HepG2 (cell line): ENCODE measurements at regions not wholly inside any gene's neighbourhood (a gene's known extent, or its start where the extent isn't known, plus 50 kb on each side); places are given as distances from the start of the nearest gene placed in this dataset.

ENCODE experiments used
- ATAC-seq: fragments of 200-7000 bp; cut with Tn5 transposase; 3 replicates; pipeline ENCODE4 v1.9.1; 2020; ENCODE audit warnings: mild to moderate bottlenecking, moderate library complexity
- BruUV-seq: library from RNA; stranded (reverse); fragments of 400-500 nt; replicated peaks from 2 replicates; lab custom pipeline; 2021; lab: Mats Ljungman, UMichigan
- CTCF ChIA-PET: fragments of 300-600 bp; formaldehyde crosslinking; extraction: SDS; loops from one replicate; lab custom pipeline; 2021; ENCODE audit warnings: low total read pairs, inconsistent platforms, low intra/inter-chr PET ratio; lab: Yijun Ruan, JAX
- POLR2A ChIA-PET: fragments of 350-600 bp; sonication (Branson Sonifier 250); formaldehyde crosslinking; loops from one replicate; lab custom pipeline; 2020; ENCODE audit warnings: antibody characterized with exemption, inconsistent platforms; lab: Yijun Ruan, JAX
- DNase-seq: peaks from one replicate; pipeline ENCODE4 v3.0.0-alpha.2; 2015; ENCODE audit warnings: low spot score
- FAIRE-seq: peaks from 3 replicates; lab custom pipeline; 2011; peaks lifted over from hg19 to GRCh38; lab: Jason Lieb, UNC
- H2AFZ ChIP-seq: one replicate; pipeline ENCODE4 v1.6.1; 2011; ENCODE audit warnings: low read length, inconsistent platforms
- H3K27ac ChIP-seq: fragments of 300-600 bp; 3 replicates; pipeline ENCODE4 v1.8.0; 2011; ENCODE audit warnings: mixed run types, mild to moderate bottlenecking, mixed read lengths, low read length, inconsistent platforms; ENCODE audit not compliant: insufficient read depth; ENCODE audit errors: extremely low read length
- H3K27me3 ChIP-seq, 2 experiments: fragments of 200-600 bp in 1 of 2; 2 replicates in 1 of 2; 3 replicates in 1 of 2; pipeline versions ENCODE4 v1.6.0 to v1.8.0; 2011; ENCODE audit warnings: low read length in 2 of 2, mild to moderate bottlenecking in 2 of 2, moderate library complexity in 2 of 2, inconsistent platforms in 1 of 2; ENCODE audit not compliant: insufficient read depth in 2 of 2, control insufficient read depth in 1 of 2
- H3K36me3 ChIP-seq, 2 experiments: fragments of 200-600 bp in 1 of 2; replicated peaks in 1 of 2; 2 replicates in 1 of 2; 3 replicates in 1 of 2; pipeline versions ENCODE4 v1.5.1 to v1.8.0; 2011; ENCODE audit warnings: low read length in 2 of 2, inconsistent platforms in 1 of 2; ENCODE audit not compliant: insufficient read depth in 2 of 2, control insufficient read depth in 1 of 2
- H3K4me1 ChIP-seq: 2 replicates; pipeline ENCODE4 v1.5.1; 2012; ENCODE audit warnings: low read length, inconsistent platforms; ENCODE audit not compliant: insufficient read depth
- H3K4me2 ChIP-seq: 2 replicates; pipeline ENCODE4 v1.6.0; 2011; ENCODE audit warnings: low read depth, low read length, inconsistent platforms
- H3K4me3 ChIP-seq, 3 experiments: fragments of 200-600 bp in 1 of 3; sonication (generic), shearing (Covaris generic) in 1 of 3; replicated peaks in 1 of 3; 2 replicates each; pipeline ENCODE4 v1.5.1; 2011 to 2016; ENCODE audit warnings: low read length in 3 of 3, inconsistent platforms in 2 of 3, low read depth in 2 of 3, mild to moderate bottlenecking in 2 of 3, control low read depth in 1 of 3, mixed read lengths in 1 of 3; ENCODE audit not compliant: insufficient read depth in 1 of 3
- H3K79me2 ChIP-seq: one replicate; pipeline ENCODE4 v1.6.1; 2011; ENCODE audit warnings: low read length, inconsistent platforms; ENCODE audit not compliant: insufficient read depth
- H3K9ac ChIP-seq: 2 replicates; pipeline ENCODE4 v1.6.0; 2011; ENCODE audit warnings: mild to moderate bottlenecking, low read depth, low read length, inconsistent platforms; ENCODE audit not compliant: insufficient read depth
- H3K9me3 ChIP-seq: 2 replicates; pipeline ENCODE4 v1.5.1; 2012; ENCODE audit warnings: mild to moderate bottlenecking, low read length
- H4K20me1 ChIP-seq: 2 replicates; pipeline ENCODE4 v1.6.0; 2011; ENCODE audit warnings: inconsistent platforms, mild to moderate bottlenecking, low read length, moderate library complexity; ENCODE audit not compliant: insufficient read depth
- AFF4 ChIP-seq: sonication (generic); formaldehyde crosslinking; IDR thresholded peaks from 2 replicates; pipeline ENCODE4 v1.4.0; 2020; ENCODE audit warnings: missing genetic modification reagents
- CBX1 ChIP-seq: IDR thresholded peaks from one replicate; pipeline ENCODE4 v1.6.1; 2016; ENCODE audit warnings: antibody characterized with exemption, low read depth
- CHD4 ChIP-seq: fragments of 200-600 bp; sonication (generic); IDR thresholded peaks from 2 replicates; pipeline ENCODE4 v1.7.0; 2017; ENCODE audit warnings: mild to moderate bottlenecking, low read length, borderline replicate concordance
- GABPA ChIP-seq, 2 experiments: IDR thresholded peaks; 2 replicates each; pipeline ENCODE4 v1.6.1; 2011 to 2016; ENCODE audit warnings: low read depth in 2 of 2, low read length in 1 of 2, missing biosample characterization in 1 of 2, missing genetic modification characterization in 1 of 2
- GZF1 ChIP-seq: sonication (generic); formaldehyde crosslinking; IDR thresholded peaks from 2 replicates; pipeline ENCODE4 v1.5.1; 2020; ENCODE audit warnings: mild to moderate bottlenecking, missing genetic modification reagents
- KLF13 ChIP-seq: sonication (generic); formaldehyde crosslinking; IDR thresholded peaks from 2 replicates; pipeline ENCODE4 v1.4.0; 2020; ENCODE audit warnings: mild to moderate bottlenecking, missing genetic modification reagents
- MIXL1 ChIP-seq: IDR thresholded peaks from 2 replicates; pipeline ENCODE4 v1.6.1; 2016
- MXD4 ChIP-seq: IDR thresholded peaks from 2 replicates; pipeline ENCODE4 v1.6.1; 2016; ENCODE audit warnings: mild to moderate bottlenecking, missing biosample characterization, missing genetic modification reagents
- SNAPC2 ChIP-seq: sonication (generic); formaldehyde crosslinking; IDR thresholded peaks from 2 replicates; pipeline ENCODE4 v1.8.1; 2022; ENCODE audit warnings: mild to moderate bottlenecking, missing genetic modification reagents
- TGIF2 ChIP-seq: IDR thresholded peaks from 2 replicates; pipeline ENCODE4 v1.6.1; 2016; ENCODE audit warnings: control low read depth, missing compliant biosample characterization
- ZBTB42 ChIP-seq: sonication (generic); formaldehyde crosslinking; IDR thresholded peaks from 2 replicates; pipeline ENCODE4 v1.5.0; 2020; ENCODE audit warnings: mild to moderate bottlenecking, missing genetic modification reagents
- ZNF260 ChIP-seq: sonication (generic); formaldehyde crosslinking; IDR thresholded peaks from 2 replicates; pipeline ENCODE4 v1.4.0; 2020; ENCODE audit warnings: missing genetic modification reagents, low read depth, mild to moderate bottlenecking, borderline replicate concordance
- ZNF292 ChIP-seq: sonication (generic); formaldehyde crosslinking; IDR thresholded peaks from 2 replicates; pipeline ENCODE4 v1.8.1; 2022; ENCODE audit warnings: mild to moderate bottlenecking, low read depth, missing genetic modification reagents, borderline replicate concordance
- ZNF501 ChIP-seq: sonication (generic); formaldehyde crosslinking; IDR thresholded peaks from 2 replicates; pipeline ENCODE4 v1.5.1; 2020; ENCODE audit warnings: mild to moderate bottlenecking, moderate library complexity, missing genetic modification reagents
- ZNF570 ChIP-seq: sonication (generic); formaldehyde crosslinking; IDR thresholded peaks from 2 replicates; pipeline ENCODE4 v1.4.0; 2020; ENCODE audit warnings: mild to moderate bottlenecking, missing genetic modification reagents, borderline replicate concordance
- ZNF776 ChIP-seq: sonication (generic); formaldehyde crosslinking; IDR thresholded peaks from 2 replicates; pipeline ENCODE4 v1.4.0; 2020; ENCODE audit warnings: mild to moderate bottlenecking, missing genetic modification reagents
- ZSCAN22 ChIP-seq: sonication (generic); formaldehyde crosslinking; IDR thresholded peaks from 2 replicates; pipeline ENCODE4 v1.4.0; 2020; ENCODE audit warnings: mild to moderate bottlenecking, missing genetic modification reagents
- WGBS: methylation state at CpG from one replicate; pipeline ENCODE4 v1.1.6; 2017; ENCODE audit warnings: low lambda C conversion rate; 5-methylcytosine and 5-hydroxymethylcytosine counted together
- in situ Hi-C: cut with HindIII; loops from 2 replicates; pipeline ENCODE4 v1.10.0; 2017; ENCODE audit warnings: low pct_unique_long_range_greater_than_20kb; ENCODE audit not compliant: extremely low pct_ligation_motif_present
- intact Hi-C: fragments of 100-400 bp; cut with micrococcal nuclease; formaldehyde crosslinking; loops from one replicate; pipeline ENCODE4 v1.10.0; 2022; ENCODE audit not compliant: unreplicated experiment

DNA sequence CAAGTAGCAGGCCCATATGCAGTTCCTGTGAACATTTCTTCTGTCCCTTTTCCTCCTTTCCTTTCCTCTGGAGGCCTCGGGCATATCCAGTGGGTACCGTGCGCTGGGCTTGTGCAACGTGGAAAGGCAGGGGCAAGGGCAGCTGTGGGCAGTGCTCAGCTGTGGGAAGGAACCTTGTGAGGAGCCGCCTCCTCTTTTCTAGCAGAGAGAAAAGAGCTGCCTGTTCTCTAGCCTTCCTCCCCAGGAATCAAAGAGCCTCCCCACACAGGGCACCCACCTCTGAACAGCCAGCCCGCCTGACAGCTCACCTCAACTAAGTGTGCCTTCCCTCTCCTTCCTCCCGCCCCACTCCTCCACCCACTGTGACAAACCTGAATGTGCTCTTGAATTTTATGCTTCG, 143.3 kb upstream of the HDDC2 start:
- no peak overlapping the region for H2AFZ ChIP-seq
- POLR2A ChIA-PET = no interaction called here
- CTCF ChIA-PET = no interaction called here
- no peak overlapping the region for H3K4me2 ChIP-seq
- H4K20me1 ChIP-seq = no peaks in the 10 kb centered on the region
- H3K4me3 ChIP-seq = no peak overlapping the region
- TF ChIP-seq ZNF570 (CRISPR knock-in tag) = no peak
- no peak for TF ChIP-seq GZF1
- TF ChIP-seq TGIF2 (CRISPR knock-in tag) = no peak
- no peak for TF ChIP-seq ZNF292 (CRISPR knock-in tag)
- TF ChIP-seq KLF13 (CRISPR knock-in tag) = no peak
- no peak for TF ChIP-seq AFF4 (CRISPR knock-in tag)
- no peak for TF ChIP-seq GABPA (IDR thresholded peaks at IDR 0.05; ENCODE audit: low read depth, low read length)
- TF ChIP-seq GABPA (CRISPR knock-in tag; IDR thresholded peaks at IDR 0.05; ENCODE audit: low read depth) = no peak
- no peak for TF ChIP-seq ZNF776 (CRISPR knock-in tag)
- no peak for TF ChIP-seq ZNF501 (CRISPR knock-in tag)
- no peak for TF ChIP-seq SNAPC2 (CRISPR knock-in tag)
- no peak for TF ChIP-seq MXD4 (CRISPR knock-in tag)
- TF ChIP-seq ZSCAN22 (CRISPR knock-in tag) = no peak
- no peak for TF ChIP-seq MIXL1 (CRISPR knock-in tag)
- no peak for TF ChIP-seq CBX1
- TF ChIP-seq ZBTB42 (CRISPR knock-in tag) = no peak
- no peak for TF ChIP-seq ZNF260 (CRISPR knock-in tag)
- TF ChIP-seq CHD4 = no peak
- H3K79me2 ChIP-seq = no peaks in the 10 kb centered on the region
- peaks cover 0 to 24% of the 10 kb centered on the region in 2 experiments; a peak in 3 of 5 replicates for H3K27me3 ChIP-seq
- H3K9ac ChIP-seq = no peak overlapping the region
- in situ Hi-C loops (no loop called here), intact Hi-C loops (no loop called here)
- FAIRE-seq (no peak), ATAC-seq (peak; percentile 51), DNase-seq (no peak)
- no peaks in the 10 kb centered on the region for H3K36me3 ChIP-seq
- 39% methylated on average over 8 of the region's 8 CpGs for WGBS
- H3K9me3 ChIP-seq = no peaks in the 10 kb centered on the region
- H3K4me1 ChIP-seq = 0 out of 2 replicates have a peak, but pooled peaks cover 5% of the 10 kb centered on the region
- BruUV-seq = no TSS peak
- no peak overlapping the region for H3K27ac ChIP-seq
